HEK293T (cell line): ENCODE measurements at regions not wholly inside any gene's neighbourhood (a gene's known extent, or its start where the extent isn't known, plus 50 kb on each side); places are given as distances from the start of the nearest gene placed in this dataset.
"Not testable (repeated sequence)": the region's sequence is repeated elsewhere in the genome, so short reads cannot be mapped to it uniquely, and the experiment has no call there.

ENCODE experiments used
- CTCF ChIA-PET: fragments of 350-600 bp; formaldehyde crosslinking; extraction: SDS; loops from one replicate; lab custom pipeline; 2021; ENCODE audit warnings: antibody characterized with exemption, inconsistent platforms; lab: Yijun Ruan, JAX
- POLR2A ChIA-PET: fragments of 350-600 bp; formaldehyde crosslinking; extraction: SDS; loops from one replicate; lab custom pipeline; 2020; ENCODE audit warnings: antibody characterized with exemption, inconsistent platforms; lab: Yijun Ruan, JAX
- DNase-seq: peaks from one replicate; pipeline ENCODE4 v3.0.0; 2012; ENCODE audit warnings: mixed read lengths; ENCODE audit errors: extremely low spot score
- ARNT ChIP-seq: fragments of 450-650 bp; IDR thresholded peaks from 2 replicates; pipeline ENCODE4 v1.6.1; 2017; ENCODE audit warnings: mild to moderate bottlenecking
- BHLHE40 ChIP-seq: fragments of 450-650 bp; IDR thresholded peaks from 2 replicates; pipeline ENCODE4 v1.6.1; 2016; ENCODE audit warnings: mild to moderate bottlenecking, moderate library complexity, borderline replicate concordance
- CTBP1 ChIP-seq: fragments of 450-650 bp; IDR thresholded peaks from 2 replicates; pipeline ENCODE4 v1.6.1; 2016; ENCODE audit warnings: borderline replicate concordance
- ELF4 ChIP-seq: fragments of 450-650 bp; IDR thresholded peaks from 2 replicates; pipeline ENCODE4 v1.6.1; 2017; ENCODE audit warnings: antibody characterized with exemption
- FOXA1 ChIP-seq: fragments of 450-650 bp; IDR thresholded peaks from 2 replicates; pipeline ENCODE4 v1.6.1; 2016; ENCODE audit warnings: mild to moderate bottlenecking
- FOXK2 ChIP-seq: fragments of 450-650 bp; IDR thresholded peaks from 2 replicates; pipeline ENCODE4 v1.6.1; 2016; ENCODE audit warnings: mild to moderate bottlenecking
- FOXM1 ChIP-seq: fragments of 450-650 bp; IDR thresholded peaks from 2 replicates; pipeline ENCODE4 v1.6.1; 2017; ENCODE audit warnings: mild to moderate bottlenecking, borderline replicate concordance
- HDGF ChIP-seq: fragments of 450-650 bp; IDR thresholded peaks from 2 replicates; pipeline ENCODE4 v1.6.1; 2017; ENCODE audit warnings: antibody characterized with exemption, borderline replicate concordance
- L3MBTL2 ChIP-seq: fragments of 450-650 bp; conservative IDR thresholded peaks from 2 replicates; pipeline ENCODE4 v1.6.1; 2016; ENCODE audit warnings: mild to moderate bottlenecking
- LEF1 ChIP-seq: fragments of 450-650 bp; IDR thresholded peaks from 2 replicates; pipeline ENCODE4 v1.6.1; 2017; ENCODE audit warnings: mild to moderate bottlenecking, borderline replicate concordance
- NFRKB ChIP-seq: fragments of 450-650 bp; IDR thresholded peaks from 2 replicates; pipeline ENCODE4 v1.6.1; 2016; ENCODE audit warnings: mild to moderate bottlenecking, moderate library complexity
- SP1 ChIP-seq: fragments of 450-650 bp; IDR thresholded peaks from 2 replicates; pipeline ENCODE4 v1.6.1; 2017
- SUZ12 ChIP-seq: fragments of 450-650 bp; IDR thresholded peaks from 2 replicates; pipeline ENCODE4 v1.6.1; 2016; ENCODE audit warnings: mild to moderate bottlenecking
- TARDBP ChIP-seq: fragments of 450-650 bp; IDR thresholded peaks from 2 replicates; pipeline ENCODE4 v1.6.1; 2016
- ZNF384 ChIP-seq: fragments of 450-650 bp; IDR thresholded peaks from 2 replicates; pipeline ENCODE4 v1.6.1; 2016
- TF ChIP-seq, protein P1 (sequence below): fragments of 450-650 bp; IDR thresholded peaks from 2 replicates; pipeline ENCODE4 v1.6.1; 2016

DNA sequence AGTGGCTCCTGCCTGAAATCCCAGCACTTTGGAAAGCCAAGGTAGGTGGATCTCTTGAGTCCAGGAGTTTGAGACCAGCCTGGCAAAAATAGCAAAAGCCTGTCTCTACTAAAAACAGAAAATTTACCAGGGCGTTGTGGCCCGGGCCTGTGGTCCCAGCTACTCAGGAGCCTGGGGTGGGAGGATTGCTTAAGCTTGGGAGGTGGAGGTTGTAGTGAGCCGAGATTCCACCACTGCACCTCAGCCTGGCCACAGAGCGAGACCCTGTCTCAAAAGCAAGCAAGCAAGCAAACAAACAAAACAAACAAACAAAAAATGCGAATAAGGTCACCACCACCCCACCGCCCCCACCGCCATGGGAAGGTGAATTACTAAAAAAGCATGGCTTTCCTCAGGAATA is 238.7 kb downstream of the ATXN7L3B start:
- ChIA-PET POLR2A (no interaction called here), CTCF (no interaction called here)
- DNase-seq: no peak
- TF ChIP-seq LEF1 (no peak), SP1 (no peak), HDGF (no peak), FOXM1 (no peak), ARNT (no peak), CTBP1 (no peak), NFRKB (no peak), SUZ12 (no peak), L3MBTL2 (no peak), ELF4 (no peak), FOXK2 (no peak), ZNF384 (no peak), FOXA1 (no peak), BHLHE40 (no peak), TARDBP (no peak)
- TF ChIP-seq, protein P1, sequence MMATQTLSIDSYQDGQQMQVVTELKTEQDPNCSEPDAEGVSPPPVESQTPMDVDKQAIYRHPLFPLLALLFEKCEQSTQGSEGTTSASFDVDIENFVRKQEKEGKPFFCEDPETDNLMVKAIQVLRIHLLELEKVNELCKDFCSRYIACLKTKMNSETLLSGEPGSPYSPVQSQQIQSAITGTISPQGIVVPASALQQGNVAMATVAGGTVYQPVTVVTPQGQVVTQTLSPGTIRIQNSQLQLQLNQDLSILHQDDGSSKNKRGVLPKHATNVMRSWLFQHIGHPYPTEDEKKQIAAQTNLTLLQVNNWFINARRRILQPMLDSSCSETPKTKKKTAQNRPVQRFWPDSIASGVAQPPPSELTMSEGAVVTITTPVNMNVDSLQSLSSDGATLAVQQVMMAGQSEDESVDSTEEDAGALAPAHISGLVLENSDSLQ: no peak

DNA sequence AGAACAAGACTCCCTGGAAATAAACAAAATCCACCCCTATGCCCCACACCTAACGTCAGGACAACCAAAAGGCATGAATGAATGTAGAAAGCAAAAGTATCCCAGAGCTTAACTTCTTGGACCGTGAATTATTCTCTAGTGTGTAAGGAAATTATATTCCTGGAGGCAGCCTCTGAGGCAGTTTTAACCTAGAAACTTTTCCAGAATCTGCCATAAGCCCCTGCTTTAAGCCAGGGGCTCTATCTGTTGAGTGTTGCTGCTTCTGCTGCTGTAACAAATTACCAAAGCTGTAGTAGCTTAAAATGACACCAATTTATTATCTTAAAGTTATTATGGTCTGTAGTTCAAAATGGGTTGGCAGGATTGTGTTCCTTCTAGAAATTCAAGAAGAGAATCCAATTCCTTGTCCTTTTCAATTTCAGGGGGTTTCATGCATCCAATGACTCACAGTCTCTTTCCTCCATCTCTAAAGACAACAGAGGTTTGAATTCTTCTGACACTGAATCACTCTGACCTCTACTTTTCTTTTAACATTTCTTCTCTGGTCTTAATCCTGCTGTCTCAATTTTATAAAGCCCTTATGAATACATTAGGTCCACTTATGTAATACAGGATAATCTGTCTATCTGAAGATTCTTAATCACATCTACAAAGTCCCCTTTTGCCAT is 242.7 kb downstream of the ATXN7L3B start:
- DNase-seq: no peak
- CTCF ChIA-PET: interaction anchor here (0.6 kb wide), 1 partner anchor 13 kb away, joined by 3 read pairs; no protein-coding TSS in a partner anchor
- TF ChIP-seq L3MBTL2: no peak
- TF ChIP-seq FOXM1: no peak
- no peak for TF ChIP-seq NFRKB
- TF ChIP-seq ZNF384: no peak
- no peak for TF ChIP-seq TARDBP
- no peak for TF ChIP-seq ELF4
- no peak for TF ChIP-seq FOXK2
- no peak for TF ChIP-seq HDGF
- TF ChIP-seq SP1: no peak
- no peak for TF ChIP-seq ARNT
- TF ChIP-seq LEF1: no peak
- no peak for TF ChIP-seq BHLHE40
- no peak for TF ChIP-seq CTBP1
- TF ChIP-seq, protein P1: no peak
- TF ChIP-seq SUZ12: no peak
- POLR2A ChIA-PET: no interaction called here

DNA sequence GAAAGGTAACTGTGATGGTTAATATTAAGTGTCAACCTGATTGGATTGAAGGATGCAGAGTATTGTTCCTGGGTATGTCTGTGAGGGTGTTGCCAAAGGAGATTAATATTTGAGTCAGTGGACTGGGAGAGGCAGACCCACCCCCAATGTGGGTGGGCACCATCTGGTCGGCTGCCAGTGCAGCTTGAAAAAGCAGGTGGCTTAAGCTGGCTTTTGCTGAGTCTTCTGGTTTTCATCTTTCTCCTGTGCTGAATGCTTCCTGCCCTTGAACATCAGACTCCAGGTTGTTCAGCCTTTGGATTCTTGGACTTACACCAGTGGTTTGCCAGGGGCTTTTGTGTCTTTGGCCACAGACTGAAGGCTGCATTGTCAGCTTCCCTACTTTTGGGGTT is 243.2 kb downstream of the ATXN7L3B start:
- CTCF ChIA-PET, POLR2A ChIA-PET, DNase-seq: not testable (repeated sequence)

DNA sequence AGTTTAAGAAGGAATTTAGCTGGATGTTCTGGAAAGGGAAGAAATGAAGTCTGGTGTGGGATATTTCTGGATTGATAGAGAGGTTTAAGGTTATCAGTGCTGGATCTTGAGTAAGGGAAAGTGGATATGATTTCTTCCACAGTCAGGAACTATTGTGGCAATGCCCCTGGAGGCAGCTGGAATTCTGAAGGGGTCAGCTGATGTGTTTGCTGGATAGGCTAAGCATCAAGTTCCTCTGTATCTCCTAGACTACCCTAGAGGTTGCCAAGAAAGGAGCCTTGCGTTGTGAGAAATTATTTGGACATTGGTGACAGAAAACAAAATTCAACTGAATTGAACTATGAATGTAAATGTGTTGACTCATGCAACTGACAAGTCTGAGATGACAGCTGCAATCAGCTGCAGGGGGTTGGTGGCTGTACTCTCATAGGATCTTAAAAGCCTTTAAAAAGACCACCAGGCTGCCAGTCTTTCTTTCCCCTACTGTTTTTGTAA is 244.4 kb downstream of the ATXN7L3B start:
- no peak for DNase-seq
- POLR2A ChIA-PET: no interaction called here
- CTCF ChIA-PET: interaction anchor here (1.6 kb wide), 1 partner anchor 11 kb away, joined by 4 read pairs; no protein-coding TSS in a partner anchor
- TF ChIP-seq HDGF (no peak), NFRKB (no peak), ARNT (no peak), FOXA1 (no peak), L3MBTL2 (no peak), ELF4 (no peak), BHLHE40 (no peak), SUZ12 (no peak), TARDBP (no peak)
- TF ChIP-seq, protein P1: no peak

DNA sequence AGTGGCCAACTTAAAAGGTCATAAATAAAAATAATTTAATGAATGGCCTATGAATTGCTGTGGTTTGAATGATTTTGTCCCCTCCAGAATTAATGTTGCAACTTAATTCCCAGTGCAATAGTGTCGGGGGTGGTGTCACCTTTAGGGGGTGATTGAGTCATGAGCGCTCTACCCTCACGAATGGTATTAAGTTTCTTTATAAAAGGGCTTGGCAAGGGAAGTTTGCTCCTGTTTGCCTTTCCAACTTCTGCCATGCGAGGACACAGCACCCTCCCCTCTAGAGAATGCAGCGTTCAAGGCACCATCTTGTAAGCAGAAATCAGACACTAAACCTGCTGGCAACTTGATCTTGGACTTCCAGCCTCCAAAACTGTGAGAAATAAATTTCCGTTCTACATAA is 253.3 kb downstream of the ATXN7L3B start:
- ChIA-PET POLR2A (no interaction called here), CTCF (no interaction called here)
- TF ChIP-seq ELF4 (no peak), HDGF (no peak), NFRKB (no peak), FOXA1 (no peak), BHLHE40 (no peak), L3MBTL2 (no peak), ZNF384 (no peak), TARDBP (no peak)
- DNase-seq: no peak

DNA sequence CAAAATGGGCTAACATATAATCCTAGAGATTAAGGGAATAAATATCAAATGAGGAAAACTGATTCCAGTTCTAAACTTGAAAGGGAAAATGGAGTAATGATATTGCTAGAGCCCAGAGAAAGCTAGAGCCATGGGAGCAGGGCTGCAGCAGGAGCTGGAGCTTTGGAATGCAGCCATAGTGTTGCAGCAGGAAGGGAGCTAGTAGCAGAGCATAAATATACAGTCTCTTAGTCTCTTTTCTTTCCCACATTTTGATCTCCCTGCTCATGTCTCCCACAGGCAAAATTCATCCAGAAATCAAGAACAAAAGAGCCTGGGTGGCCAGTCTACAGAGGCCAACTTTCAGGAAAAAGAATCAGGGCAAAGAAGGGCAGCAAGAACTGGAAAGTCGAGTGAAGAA is 253.7 kb downstream of the ATXN7L3B start:
- DNase-seq: no peak
- TF ChIP-seq LEF1: no peak
- TF ChIP-seq ELF4: no peak
- no peak for TF ChIP-seq BHLHE40
- ChIA-PET CTCF (no interaction called here), POLR2A (no interaction called here)

DNA sequence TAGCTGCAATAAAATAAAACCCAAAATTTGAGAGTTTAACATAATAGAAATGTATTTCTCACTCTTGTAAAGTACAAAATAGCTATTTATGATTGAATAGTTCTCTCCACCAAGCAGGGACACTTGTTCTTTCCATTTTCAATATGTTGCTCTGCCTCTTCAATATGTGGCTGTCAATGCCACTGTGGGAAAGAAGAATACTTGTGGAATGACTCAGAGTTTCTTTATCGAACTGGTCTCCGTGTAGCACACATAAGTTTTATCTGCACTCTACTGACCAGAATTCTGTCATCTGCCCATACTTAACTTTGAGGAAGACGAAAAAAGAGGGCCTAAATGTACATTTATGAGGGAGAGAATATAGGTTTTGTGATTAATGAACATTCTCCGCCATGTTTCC is 256.9 kb downstream of the ATXN7L3B start:
- no peak for TF ChIP-seq FOXA1
- TF ChIP-seq FOXM1: no peak
- no peak for TF ChIP-seq TARDBP
- TF ChIP-seq HDGF: no peak
- no peak for TF ChIP-seq L3MBTL2
- TF ChIP-seq SP1: no peak
- TF ChIP-seq ELF4: no peak
- no peak for TF ChIP-seq FOXK2
- no peak for TF ChIP-seq ZNF384
- no peak for TF ChIP-seq BHLHE40
- no peak for TF ChIP-seq NFRKB
- TF ChIP-seq, protein P1: no peak
- no peak for TF ChIP-seq LEF1
- TF ChIP-seq SUZ12: no peak
- TF ChIP-seq ARNT: no peak
- TF ChIP-seq CTBP1: no peak
- no peak for DNase-seq
- ChIA-PET CTCF (interaction anchor here (1.6 kb wide), 1 partner anchor 104 kb away, joined by 4 read pairs; no protein-coding TSS in a partner anchor), POLR2A (no interaction called here)
